RWPE2 (cell line): ENCODE measurements at regions not wholly inside any gene's neighbourhood (a gene's known extent, or its start where the extent isn't known, plus 50 kb on each side); places are given as distances from the start of the nearest gene placed in this dataset.

ENCODE experiments used
- ATAC-seq: fragments of 200-7000 bp; cut with Tn5 transposase; 3 replicates; pipeline ENCODE4 v1.9.1; 2021; ENCODE audit warnings: low read depth
- DNase-seq: peaks from one replicate; pipeline ENCODE4 v3.0.0-alpha.2; 2020; ENCODE audit warnings: low spot score
- H3K27ac ChIP-seq: fragments of 450-650 bp; 2 replicates; pipeline ENCODE4 v1.5.1; 2017; ENCODE audit warnings: mild to moderate bottlenecking; ENCODE audit not compliant: poor library complexity, severe bottlenecking
- H3K27me3 ChIP-seq: fragments of 250-450 bp; sonication (Bioruptor Pico); 2 replicates; pipeline ENCODE4 v1.5.1; 2021; ENCODE audit warnings: mild to moderate bottlenecking, moderate library complexity; ENCODE audit not compliant: insufficient read depth, poor library complexity, severe bottlenecking
- H3K36me3 ChIP-seq: fragments of 250-450 bp; sonication (Bioruptor Pico); 2 replicates; pipeline ENCODE4 v1.5.1; 2020; ENCODE audit warnings: low read depth, mild to moderate bottlenecking, moderate library complexity
- H3K4me1 ChIP-seq: fragments of 250-450 bp; sonication (Bioruptor Pico); 2 replicates; pipeline ENCODE4 v1.5.1; 2021; ENCODE audit warnings: mild to moderate bottlenecking, moderate library complexity; ENCODE audit not compliant: insufficient read depth, poor library complexity, severe bottlenecking
- H3K4me3 ChIP-seq: fragments of 250-450 bp; sonication (Bioruptor Pico); 2 replicates; pipeline ENCODE4 v1.5.1; 2021; ENCODE audit warnings: mild to moderate bottlenecking, moderate library complexity; ENCODE audit not compliant: severe bottlenecking
- H3K9me3 ChIP-seq: fragments of 250-450 bp; sonication (Bioruptor Pico); 2 replicates; pipeline ENCODE4 v1.5.1; 2021; ENCODE audit warnings: mild to moderate bottlenecking, moderate library complexity; ENCODE audit not compliant: severe bottlenecking
- TF ChIP-seq, protein P1 (sequence below): fragments of 450-650 bp; IDR thresholded peaks from one replicate; pipeline ENCODE4 v1.5.1; 2017; ENCODE audit warnings: mild to moderate bottlenecking, moderate library complexity; ENCODE audit not compliant: poor library complexity, severe bottlenecking

DNA sequence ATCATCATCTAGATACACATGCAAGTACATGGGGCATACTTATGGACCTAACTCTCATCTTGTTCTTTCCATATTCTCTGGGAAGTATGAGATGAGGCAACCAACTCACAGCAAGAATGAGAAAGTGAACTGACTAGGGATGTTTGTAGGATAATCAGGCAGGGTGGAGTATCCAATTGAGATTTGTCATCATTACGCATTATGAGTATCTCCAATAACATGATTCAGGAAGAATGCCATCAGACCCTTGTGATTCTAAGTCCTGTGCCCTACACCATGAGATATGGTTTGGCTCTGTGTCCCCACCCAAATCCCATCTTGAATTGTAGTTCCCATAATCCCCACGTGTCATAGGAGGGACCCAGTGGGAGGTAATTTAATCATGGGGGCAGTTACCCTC lies 154.0 kb downstream of the SLC30A10 start:
- no peak for ATAC-seq
- no peaks in the 10 kb centered on the region for H3K27me3 ChIP-seq
- H3K4me1 ChIP-seq, result peaks cover 4% of the 10 kb centered on the region
- DNase-seq, result no peak
- H3K9me3 ChIP-seq, result no peaks in the 10 kb centered on the region
- no peak overlapping the region for H3K4me3 ChIP-seq
- no peak overlapping the region for H3K27ac ChIP-seq
- TF ChIP-seq, protein P1, sequence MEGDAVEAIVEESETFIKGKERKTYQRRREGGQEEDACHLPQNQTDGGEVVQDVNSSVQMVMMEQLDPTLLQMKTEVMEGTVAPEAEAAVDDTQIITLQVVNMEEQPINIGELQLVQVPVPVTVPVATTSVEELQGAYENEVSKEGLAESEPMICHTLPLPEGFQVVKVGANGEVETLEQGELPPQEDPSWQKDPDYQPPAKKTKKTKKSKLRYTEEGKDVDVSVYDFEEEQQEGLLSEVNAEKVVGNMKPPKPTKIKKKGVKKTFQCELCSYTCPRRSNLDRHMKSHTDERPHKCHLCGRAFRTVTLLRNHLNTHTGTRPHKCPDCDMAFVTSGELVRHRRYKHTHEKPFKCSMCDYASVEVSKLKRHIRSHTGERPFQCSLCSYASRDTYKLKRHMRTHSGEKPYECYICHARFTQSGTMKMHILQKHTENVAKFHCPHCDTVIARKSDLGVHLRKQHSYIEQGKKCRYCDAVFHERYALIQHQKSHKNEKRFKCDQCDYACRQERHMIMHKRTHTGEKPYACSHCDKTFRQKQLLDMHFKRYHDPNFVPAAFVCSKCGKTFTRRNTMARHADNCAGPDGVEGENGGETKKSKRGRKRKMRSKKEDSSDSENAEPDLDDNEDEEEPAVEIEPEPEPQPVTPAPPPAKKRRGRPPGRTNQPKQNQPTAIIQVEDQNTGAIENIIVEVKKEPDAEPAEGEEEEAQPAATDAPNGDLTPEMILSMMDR, result no peak
- H3K36me3 ChIP-seq, result no peaks in the 10 kb centered on the region

DNA sequence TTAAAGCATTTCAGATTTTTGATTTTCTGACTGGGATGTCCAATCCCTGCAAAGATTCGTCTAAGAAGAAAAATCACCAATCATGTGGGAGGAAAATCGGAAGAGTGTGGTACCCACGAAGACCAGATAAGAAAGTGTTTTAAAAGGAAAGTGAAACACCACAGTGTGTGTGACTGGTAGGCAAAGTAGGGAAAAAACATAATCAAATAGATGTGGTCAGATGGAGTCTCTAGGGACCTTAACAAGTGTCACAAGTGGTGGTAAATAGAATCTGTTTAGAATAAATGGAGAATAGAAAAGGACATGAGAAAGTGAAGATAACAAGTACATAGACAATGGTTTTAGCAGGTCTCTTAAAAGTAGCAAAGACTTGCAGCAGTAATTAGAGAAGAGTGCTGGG lies 154.6 kb downstream of the SLC30A10 start:
- peaks cover 4% of the 10 kb centered on the region for H3K4me1 ChIP-seq
- no peak overlapping the region for H3K27ac ChIP-seq
- no peaks in the 10 kb centered on the region for H3K36me3 ChIP-seq
- DNase-seq, result no peak
- no peaks in the 10 kb centered on the region for H3K27me3 ChIP-seq
- no peaks in the 10 kb centered on the region for H3K9me3 ChIP-seq
- ATAC-seq, result no peak
- TF ChIP-seq, protein P1, result no peak
- H3K4me3 ChIP-seq, result no peak overlapping the region

DNA sequence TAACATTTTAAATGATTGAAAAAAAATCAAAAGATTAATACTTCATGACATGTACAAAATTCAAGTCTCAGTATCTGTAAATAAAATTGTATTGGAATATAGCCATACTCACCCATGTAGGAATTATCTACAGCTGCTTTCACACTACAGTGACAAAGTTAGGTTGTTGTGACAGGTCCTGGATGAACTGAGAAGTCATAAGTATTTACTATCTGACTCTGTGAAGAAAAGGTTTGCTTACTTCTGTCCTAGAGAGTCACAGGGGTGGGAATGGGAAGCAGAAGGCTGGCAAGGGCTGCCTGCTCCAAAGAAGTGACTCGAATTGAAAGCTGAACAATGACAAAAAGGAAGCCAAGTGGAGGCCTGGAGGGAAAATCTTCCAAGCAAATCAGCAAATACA lies 155.2 kb downstream of the SLC30A10 start:
- Histone ChIP-seq H3K27me3 (no peaks in the 10 kb centered on the region), H3K4me3 (no peak overlapping the region), H3K4me1 (peaks cover 4% of the 10 kb centered on the region), H3K27ac (no peak overlapping the region), H3K36me3 (no peaks in the 10 kb centered on the region), H3K9me3 (no peaks in the 10 kb centered on the region)
- no peak for ATAC-seq
- TF ChIP-seq, protein P1, result no peak
- no peak for DNase-seq

DNA sequence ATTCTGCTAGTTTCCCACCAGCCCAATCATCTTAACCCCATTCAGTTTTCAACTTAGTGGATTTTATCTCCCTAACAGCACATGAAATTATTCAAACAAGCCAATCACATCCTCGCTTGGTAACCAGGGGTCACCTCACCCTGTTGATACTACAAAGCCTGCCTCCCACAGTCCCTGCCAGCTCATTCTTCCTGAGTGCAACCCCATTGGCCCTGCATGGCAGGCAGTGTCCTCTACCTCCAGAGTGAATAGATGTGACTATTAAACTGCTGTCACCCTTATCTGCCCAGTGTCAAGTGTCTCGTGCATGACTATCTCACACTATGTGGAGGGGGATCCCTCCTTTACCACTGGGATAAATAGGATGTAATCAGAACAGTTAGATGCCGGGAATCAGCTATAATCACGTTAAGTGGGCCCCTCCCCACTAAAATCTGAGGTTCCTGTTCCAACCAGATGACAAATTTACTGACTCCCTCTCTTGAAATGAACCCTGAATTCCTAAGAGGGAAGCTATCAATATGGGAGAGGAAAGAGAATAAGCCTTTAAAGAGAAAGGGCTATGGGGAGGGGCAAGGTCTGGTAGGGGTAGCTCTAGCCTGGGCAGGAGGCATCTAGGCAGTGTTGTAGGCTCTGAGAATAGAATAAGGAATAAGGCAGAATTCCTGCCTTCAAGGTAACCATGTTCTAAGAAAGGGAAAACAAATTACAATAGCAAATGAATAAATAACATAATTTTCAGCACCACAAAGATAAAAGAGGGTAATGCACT lies 155.9 kb downstream of the SLC30A10 start:
- no peak overlapping the region for H3K27ac ChIP-seq
- peaks cover 4% of the 10 kb centered on the region for H3K4me1 ChIP-seq
- H3K27me3 ChIP-seq, result no peaks in the 10 kb centered on the region
- ATAC-seq (no peak), DNase-seq (no peak)
- H3K4me3 ChIP-seq, result no peak overlapping the region
- H3K36me3 ChIP-seq, result no peaks in the 10 kb centered on the region
- no peaks in the 10 kb centered on the region for H3K9me3 ChIP-seq
- TF ChIP-seq, protein P1, result no peak

DNA sequence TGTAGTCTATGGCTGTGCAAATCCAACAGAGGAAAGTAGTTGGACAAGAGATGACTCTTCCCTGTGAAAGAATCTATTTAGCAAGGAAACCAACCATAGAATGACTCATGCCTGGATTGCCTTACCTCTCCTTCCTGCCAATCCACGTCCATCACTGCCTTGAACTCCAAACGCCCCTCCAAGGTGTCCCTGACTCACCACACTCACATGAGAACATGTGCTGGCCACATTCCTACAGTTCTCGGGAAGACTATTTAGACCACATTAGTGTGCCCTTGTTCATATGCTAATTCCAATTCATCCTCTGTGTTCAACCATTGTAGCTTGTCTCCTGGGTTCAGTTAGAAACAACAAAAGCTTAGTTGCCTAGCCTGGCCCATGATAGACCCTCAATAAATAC lies 157.3 kb downstream of the SLC30A10 start:
- Histone ChIP-seq H3K9me3 (no peaks in the 10 kb centered on the region), H3K27me3 (no peaks in the 10 kb centered on the region), H3K36me3 (no peaks in the 10 kb centered on the region), H3K4me1 (peaks cover 4% of the 10 kb centered on the region), H3K27ac (no peak overlapping the region), H3K4me3 (no peak overlapping the region)
- ATAC-seq (peak; percentile 99), DNase-seq (peak; percentile 67)
- TF ChIP-seq, protein P1, result no peak
